Neural cell (in vitro differentiated cells): ENCODE measurements at regions not wholly inside any gene's neighbourhood (a gene's known extent, or its start where the extent isn't known, plus 50 kb on each side); places are given as distances from the start of the nearest gene placed in this dataset.

Source experiments
- H2AFZ ChIP-seq: fragments of 200-600, 300-800 bp; sonication (generic), shearing (Covaris generic); 2 replicates; pipeline ENCODE4 v1.6.0; 2014; ENCODE audit warnings: low read depth, mild to moderate bottlenecking, antibody characterized with exemption, low read length, moderate library complexity
- H3F3A ChIP-seq: fragments of 200-600 bp; shearing (Covaris generic); 2 replicates; pipeline ENCODE4 v1.6.1; 2016; ENCODE audit warnings: mild to moderate bottlenecking, moderate library complexity, mixed read lengths, antibody characterized with exemption, low read length; ENCODE audit not compliant: insufficient read depth, poor library complexity, severe bottlenecking
- H3K27ac ChIP-seq: fragments of 200-600, 300-800 bp; sonication (generic), shearing (Covaris generic); 2 replicates; pipeline ENCODE4 v1.5.1; 2014; ENCODE audit warnings: mild to moderate bottlenecking, low read length, moderate library complexity
- H3K27me3 ChIP-seq: fragments of 300-800, 200-600 bp; sonication (generic), shearing (Covaris generic); 2 replicates; pipeline ENCODE4 v1.6.0; 2014; ENCODE audit warnings: mild to moderate bottlenecking, low read depth, low read length, moderate library complexity; ENCODE audit not compliant: insufficient read depth
- H3K36me3 ChIP-seq: fragments of 300-800, 200-600 bp; sonication (generic), shearing (Covaris generic); 2 replicates; pipeline ENCODE4 v1.5.1; 2014; ENCODE audit warnings: mild to moderate bottlenecking, antibody characterized with exemption, low read length, moderate library complexity; ENCODE audit not compliant: insufficient read depth
- H3K4me2 ChIP-seq: fragments of 300-800, 200-600 bp; sonication (generic), shearing (Covaris generic); 2 replicates; pipeline ENCODE4 v1.6.0; 2014; ENCODE audit warnings: mild to moderate bottlenecking, low read length
- H3K4me3 ChIP-seq: fragments of 300-800, 200-600 bp; sonication (generic), shearing (Covaris generic); 2 replicates; pipeline ENCODE4 v1.5.1; 2014; ENCODE audit warnings: mild to moderate bottlenecking, low read length, moderate library complexity
- H3K79me2 ChIP-seq: fragments of 200-600 bp; shearing (Covaris generic); replicated peaks from 2 replicates; pipeline ENCODE4 v1.6.0; 2014; ENCODE audit warnings: mild to moderate bottlenecking, low read length, moderate library complexity; ENCODE audit not compliant: insufficient read depth
- H3K9ac ChIP-seq: fragments of 300-800, 200-600 bp; sonication (generic), shearing (Covaris generic); 2 replicates; pipeline ENCODE4 v1.6.1; 2016; ENCODE audit warnings: mild to moderate bottlenecking, low read length, mixed read lengths
- H3K9me2 ChIP-seq: fragments of 200-600 bp; shearing (Covaris generic); 2 replicates; pipeline ENCODE4 v1.6.1; 2016; ENCODE audit warnings: mild to moderate bottlenecking, low read length, mixed read lengths; ENCODE audit not compliant: insufficient read depth
- H3K9me3 ChIP-seq: fragments of 200-600, 300-800 bp; sonication (generic), shearing (Covaris generic); 2 replicates; pipeline ENCODE4 v1.6.1; 2016; ENCODE audit warnings: mild to moderate bottlenecking, mixed run types, low read length, moderate library complexity, mixed read lengths
- H4K20me1 ChIP-seq: fragments of 200-600 bp; shearing (Covaris generic); 2 replicates; pipeline ENCODE4 v1.6.1; 2016; ENCODE audit warnings: mild to moderate bottlenecking, mixed run types; ENCODE audit not compliant: insufficient read depth
- CTCF ChIP-seq: fragments of 450-650 bp; IDR thresholded peaks from 2 replicates; pipeline ENCODE4 v1.5.1; 2014; ENCODE audit warnings: antibody characterized with exemption, mild to moderate bottlenecking, moderate library complexity; ENCODE audit not compliant: poor library complexity, severe bottlenecking
- EP300 ChIP-seq: fragments of 450-650 bp; conservative IDR thresholded peaks from 2 replicates; pipeline ENCODE4 v1.6.1; 2014; ENCODE audit warnings: antibody characterized with exemption, mild to moderate bottlenecking, moderate library complexity; ENCODE audit not compliant: poor library complexity, severe bottlenecking
- EZH2 ChIP-seq: fragments of 200-600, 300-800 bp; shearing (Covaris generic), sonication (generic); IDR thresholded peaks from 2 replicates; pipeline ENCODE4 v1.6.1; 2014; ENCODE audit warnings: antibody characterized with exemption, low read length, borderline replicate concordance, mild to moderate bottlenecking; ENCODE audit not compliant: insufficient read depth, poor library complexity, severe bottlenecking
- MXI1 ChIP-seq: fragments of 450-650 bp; conservative IDR thresholded peaks from 2 replicates; pipeline ENCODE4 v1.6.1; 2014; ENCODE audit warnings: antibody characterized with exemption, mild to moderate bottlenecking; ENCODE audit not compliant: poor library complexity, severe bottlenecking
- POLR2AphosphoS5 ChIP-seq: IDR thresholded peaks from 2 replicates; pipeline ENCODE4 v1.6.1; 2012
- RAD21 ChIP-seq: fragments of 450-650 bp; conservative IDR thresholded peaks from 2 replicates; pipeline ENCODE4 v1.6.1; 2014; ENCODE audit warnings: antibody characterized with exemption, mild to moderate bottlenecking, moderate library complexity
- REST ChIP-seq: IDR thresholded peaks from 2 replicates; pipeline ENCODE4 v1.6.1; 2012; ENCODE audit warnings: borderline replicate concordance
- SMC3 ChIP-seq: fragments of 450-650 bp; conservative IDR thresholded peaks from 2 replicates; pipeline ENCODE4 v1.6.1; 2014; ENCODE audit warnings: antibody characterized with exemption, mild to moderate bottlenecking, moderate library complexity; ENCODE audit not compliant: poor library complexity
- TAF1 ChIP-seq: IDR thresholded peaks from 2 replicates; pipeline ENCODE4 v1.6.1; 2012; ENCODE audit warnings: low read depth

- Histone ChIP-seq H4K20me1 (no peaks in the 10 kb centered on the region), H3K9ac (no peak overlapping the region), H3F3A (no peaks in the 10 kb centered on the region), H3K36me3 (no peaks in the 10 kb centered on the region), H3K79me2 (no peaks in the 10 kb centered on the region), H3K27me3 (no peaks in the 10 kb centered on the region), H2AFZ (no peak overlapping the region), H3K27ac (no peak overlapping the region), H3K4me3 (no peak overlapping the region), H3K9me3 (no peaks in the 10 kb centered on the region), H3K4me2 (no peak overlapping the region), H3K9me2 (no peaks in the 10 kb centered on the region)
- TF ChIP-seq MXI1 (no peak), TAF1 (no peak), EP300 (no peak), RAD21 (no peak), SMC3 (no peak), EZH2 (no peak), POLR2AphosphoS5 (no peak), REST (no peak), CTCF (no peak)
These were observed 1199.9 kb downstream of the GATA3 start for GRCh38 chr10:9254353-9254752.

GRCh38 chr10:9260690-9261089 lies 1206.2 kb downstream of the GATA3 start:
- Histone ChIP-seq H3K4me3 (no peak overlapping the region), H3K27ac (no peak overlapping the region), H3K79me2 (no peaks in the 10 kb centered on the region), H3F3A (no peaks in the 10 kb centered on the region), H3K27me3 (no peaks in the 10 kb centered on the region), H3K9me2 (no peaks in the 10 kb centered on the region), H3K9ac (no peak overlapping the region), H2AFZ (no peak overlapping the region), H4K20me1 (no peaks in the 10 kb centered on the region), H3K9me3 (no peaks in the 10 kb centered on the region), H3K36me3 (no peaks in the 10 kb centered on the region), H3K4me2 (no peak overlapping the region)
- no peak for TF ChIP-seq SMC3
- TF ChIP-seq EZH2, result no peak
- TF ChIP-seq EP300, result no peak
- TF ChIP-seq CTCF, result no peak
- TF ChIP-seq MXI1, result no peak
- no peak for TF ChIP-seq POLR2AphosphoS5
- TF ChIP-seq REST, result no peak
